Sigmoid colon (tissue), 4 donors: ENCODE measurements at regions not wholly inside any gene's neighbourhood (a gene's known extent, or its start where the extent isn't known, plus 50 kb on each side); places are given as distances from the start of the nearest gene placed in this dataset.

Experiments
- CTCF ChIP-seq, 4 experiments: fragments of 450-650 bp in 3 of 4; fragments of 200-600 bp in 1 of 4; IDR thresholded peaks; one replicate each; pipeline ENCODE4 v1.5.1; 2016 to 2019; ENCODE audit warnings: antibody characterized with exemption in 4 of 4, mild to moderate bottlenecking in 3 of 4, moderate library complexity in 2 of 4
- EP300 ChIP-seq, 4 donors: sonication (generic); formaldehyde crosslinking; IDR thresholded peaks; one replicate each; pipeline ENCODE4 v1.6.1; 2017; ENCODE audit warnings: antibody characterized with exemption in 4 of 4
- POLR2A ChIP-seq, 2 donors: fragments of 450-650 bp; IDR thresholded peaks; one replicate each; pipeline ENCODE4 v1.6.1; 2016; ENCODE audit warnings: antibody characterized with exemption in 2 of 2, mild to moderate bottlenecking in 2 of 2, moderate library complexity in 2 of 2

DNA sequence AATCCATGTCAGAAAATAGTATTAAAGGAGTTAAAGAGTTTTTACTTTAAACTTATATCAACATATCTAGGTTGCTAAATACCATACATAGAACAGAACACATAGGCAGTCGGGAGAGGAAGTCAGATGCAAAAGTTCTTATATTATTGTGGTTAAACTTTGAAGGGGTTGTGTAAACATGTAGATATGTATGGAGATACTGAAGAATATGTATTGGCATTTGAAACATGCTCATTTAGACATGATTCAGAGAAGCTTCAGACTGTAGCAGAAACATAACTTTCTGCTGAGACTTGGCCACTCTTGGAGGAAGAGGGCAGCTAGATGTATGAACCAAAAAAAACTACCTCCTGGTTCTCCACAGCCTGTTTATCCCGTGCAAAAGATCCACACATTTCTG, 103.5 kb upstream of the FERD3L start:
- no peak for TF ChIP-seq CTCF (IDR thresholded peaks at IDR 0.05)
- TF ChIP-seq EP300 (IDR thresholded peaks at IDR 0.05) = no peak
- no peak for TF ChIP-seq POLR2A (IDR thresholded peaks at IDR 0.05)
